Sigmoid colon (tissue), 6 donors: ENCODE measurements at regions not wholly inside any gene's neighbourhood (a gene's known extent, or its start where the extent isn't known, plus 50 kb on each side); places are given as distances from the start of the nearest gene placed in this dataset.

Source experiments
- DNase-seq: peaks from one replicate; pipeline ENCODE4 v3.0.0-alpha.2; 2019
- H3K27ac ChIP-seq, 4 donors: fragments of 200-600 bp; sonication (generic); one replicate each; pipeline ENCODE4 v1.5.1; 2016 to 2019; ENCODE audit warnings: mild to moderate bottlenecking in 1 of 4
- H3K27me3 ChIP-seq, 3 donors: fragments of 200-600 bp; sonication (generic); one replicate each; pipeline ENCODE4 v1.5.1; 2019; ENCODE audit warnings: mild to moderate bottlenecking in 1 of 3
- H3K36me3 ChIP-seq, 4 donors: fragments of 200-600 bp; sonication (generic); one replicate each; pipeline ENCODE4 v1.5.1; 2016 to 2019
- H3K4me1 ChIP-seq, 4 donors: fragments of 200-600 bp; sonication (generic); one replicate each; pipeline ENCODE4 v1.5.1; 2017 to 2019
- H3K4me3 ChIP-seq, 4 donors: fragments of 200-600 bp; sonication (generic); one replicate each; pipeline ENCODE4 v1.5.1; 2017 to 2019; ENCODE audit warnings: mild to moderate bottlenecking in 2 of 4, moderate library complexity in 1 of 4
- H3K9me3 ChIP-seq, 4 donors: fragments of 200-600 bp in 3 of 4; sonication (generic) in 3 of 4; one replicate each; pipeline versions ENCODE4 v1.5.1 to v1.6.1; 2013 to 2019
- CTCF ChIP-seq, 4 experiments: fragments of 450-650 bp in 3 of 4; fragments of 200-600 bp in 1 of 4; IDR thresholded peaks; one replicate each; pipeline ENCODE4 v1.5.1; 2016 to 2019; ENCODE audit warnings: antibody characterized with exemption in 4 of 4, mild to moderate bottlenecking in 3 of 4, moderate library complexity in 2 of 4
- EP300 ChIP-seq, 4 donors: sonication (generic); formaldehyde crosslinking; IDR thresholded peaks; one replicate each; pipeline ENCODE4 v1.6.1; 2017; ENCODE audit warnings: antibody characterized with exemption in 4 of 4
- POLR2A ChIP-seq, 2 donors: fragments of 450-650 bp; IDR thresholded peaks; one replicate each; pipeline ENCODE4 v1.6.1; 2016; ENCODE audit warnings: antibody characterized with exemption in 2 of 2, mild to moderate bottlenecking in 2 of 2, moderate library complexity in 2 of 2
- POLR2AphosphoS5 ChIP-seq, 4 donors: sonication (generic); formaldehyde crosslinking; IDR thresholded peaks; one replicate each; pipeline ENCODE4 v1.6.1; 2017; ENCODE audit warnings: antibody characterized with exemption in 4 of 4
- WGBS, 2 donors: extraction: QIAGEN DNeasy Blood & Tissue Kit; methylation state at CpG; one replicate each; pipeline ENCODE4 v1.1.7; 2013; 5-methylcytosine and 5-hydroxymethylcytosine counted together
- intact Hi-C: fragments of 100-400 bp; cut with DNase I; formaldehyde crosslinking; loops from one replicate; pipeline ENCODE4 v1.15.1; 2023
- donor health status: healthy with polysubstance abuse.
- donor health status: healthy.

GRCh38 chr1:164210211-164210739 is 348.7 kb upstream of the PBX1 start:
- TF ChIP-seq EP300 (IDR thresholded peaks at IDR 0.05) (no peak), POLR2AphosphoS5 (IDR thresholded peaks at IDR 0.05) (no peak), POLR2A (IDR thresholded peaks at IDR 0.05) (no peak)
- Histone ChIP-seq H3K27me3 (no peaks in the 10 kb centered on the region), H3K36me3 (no peaks in the 10 kb centered on the region), H3K9me3 (no peaks in the 10 kb centered on the region), H3K4me1 (no peaks in the 10 kb centered on the region), H3K4me3 (no peak overlapping the region), H3K27ac (no peak overlapping the region)
- DNase-seq: no peak
- intact Hi-C loops: no loop called here
- 79 to 80% methylated on average over 3 of the region's 3 CpGs for WGBS, 2 donors

- no peaks in the 10 kb centered on the region for H3K27me3 ChIP-seq
- TF ChIP-seq POLR2AphosphoS5 (IDR thresholded peaks at IDR 0.05): no peak
- no peak for TF ChIP-seq EP300 (IDR thresholded peaks at IDR 0.05)
- no peak for TF ChIP-seq CTCF (IDR thresholded peaks at IDR 0.05)
- TF ChIP-seq POLR2A (IDR thresholded peaks at IDR 0.05): no peak
- DNase-seq: no peak
- intact Hi-C loops: no loop called here
- no peak overlapping the region for H3K27ac ChIP-seq
- H3K36me3 ChIP-seq: no peaks in the 10 kb centered on the region
- no peak overlapping the region for H3K4me3 ChIP-seq
- no peaks in the 10 kb centered on the region for H3K4me1 ChIP-seq
- no peaks in the 10 kb centered on the region for H3K9me3 ChIP-seq
Observed at GRCh38 chr1:164223378-164223777, 335.6 kb upstream of the PBX1 start.

- H3K4me1 ChIP-seq: no peaks in the 10 kb centered on the region
- TF ChIP-seq CTCF (IDR thresholded peaks at IDR 0.05): no peak
- no peak for TF ChIP-seq EP300 (IDR thresholded peaks at IDR 0.05)
- no peak for TF ChIP-seq POLR2A (IDR thresholded peaks at IDR 0.05)
- no peak for TF ChIP-seq POLR2AphosphoS5 (IDR thresholded peaks at IDR 0.05)
- H3K27ac ChIP-seq: no peak overlapping the region
- H3K9me3 ChIP-seq: no peaks in the 10 kb centered on the region
- H3K4me3 ChIP-seq: no peak overlapping the region
- H3K36me3 ChIP-seq: no peaks in the 10 kb centered on the region
- no peaks in the 10 kb centered on the region for H3K27me3 ChIP-seq
- 72 to 85% methylated on average over 2 of the region's 2 CpGs for WGBS, 2 donors
- no peak for DNase-seq
- intact Hi-C loops: no loop called here
Observed at GRCh38 chr1:164225011-164225410, 334.0 kb upstream of the PBX1 start.

- Histone ChIP-seq H3K4me1 (no peaks in the 10 kb centered on the region), H3K27ac (no peak overlapping the region), H3K36me3 (no peaks in the 10 kb centered on the region), H3K27me3 (no peaks in the 10 kb centered on the region), H3K9me3 (no peaks in the 10 kb centered on the region), H3K4me3 (no peak overlapping the region)
- no peak for TF ChIP-seq POLR2AphosphoS5 (IDR thresholded peaks at IDR 0.05)
- TF ChIP-seq POLR2A (IDR thresholded peaks at IDR 0.05): no peak
- TF ChIP-seq CTCF (IDR thresholded peaks at IDR 0.05): no peak
- no peak for TF ChIP-seq EP300 (IDR thresholded peaks at IDR 0.05)
- WGBS, 2 donors: 86 to 89% methylated on average over 4 of the region's 4 CpGs
- intact Hi-C loops: no loop called here
- DNase-seq: no peak
Observed at GRCh38 chr1:164226977-164227376, 332.0 kb upstream of the PBX1 start.

GRCh38 chr1:164228928-164229327 is 330.1 kb upstream of the PBX1 start:
- Histone ChIP-seq H3K4me3 (no peak overlapping the region), H3K27ac (no peak overlapping the region), H3K9me3 (no peaks in the 10 kb centered on the region), H3K36me3 (no peaks in the 10 kb centered on the region), H3K4me1 (no peaks in the 10 kb centered on the region), H3K27me3 (no peaks in the 10 kb centered on the region)
- no peak for DNase-seq
- 63 to 75% methylated on average over 6 of the region's 6 CpGs for WGBS, 2 donors
- TF ChIP-seq CTCF (IDR thresholded peaks at IDR 0.05): no peak
- no peak for TF ChIP-seq POLR2A (IDR thresholded peaks at IDR 0.05)
- intact Hi-C loops: no loop called here
